Kidney (tissue), 13 donors: ENCODE measurements at regions not wholly inside any gene's neighbourhood (a gene's known extent, or its start where the extent isn't known, plus 50 kb on each side); places are given as distances from the start of the nearest gene placed in this dataset.

Experiments used
- DNase-seq, 5 donors: peaks; one replicate each; pipeline ENCODE4 v3.0.0-alpha.2; 2013 to 2020
- FAIRE-seq: peaks from 2 replicates; lab custom pipeline; 2012; peaks lifted over from hg19 to GRCh38; lab: Jason Lieb, UNC
- H3K27ac ChIP-seq, 2 donors: one replicate each; pipeline ENCODE4 v1.7.0; 2013; ENCODE audit warnings: low read depth in 2 of 2, low read length in 2 of 2, inconsistent platforms in 1 of 2
- H3K27me3 ChIP-seq: one replicate; pipeline ENCODE4 v1.7.1; 2013; ENCODE audit warnings: low read length, inconsistent platforms; ENCODE audit not compliant: control insufficient read depth, insufficient read depth
- H3K36me3 ChIP-seq, 3 donors: one replicate each; pipeline versions ENCODE4 v1.7.0 to v1.7.1; 2013; ENCODE audit warnings: low read length in 3 of 3, control low read depth in 1 of 3, inconsistent platforms in 1 of 3; ENCODE audit not compliant: insufficient read depth in 3 of 3, control insufficient read depth in 2 of 3
- H3K4me1 ChIP-seq, 3 donors: one replicate each; pipeline versions ENCODE4 v1.7.0 to v1.7.1; 2013; ENCODE audit warnings: low read length in 3 of 3, inconsistent platforms in 1 of 3, low read depth in 1 of 3; ENCODE audit not compliant: control insufficient read depth in 2 of 3, insufficient read depth in 2 of 3
- H3K4me3 ChIP-seq, 3 donors: one replicate each; pipeline versions ENCODE4 v1.7.0 to v1.8.1; 2013; ENCODE audit warnings: low read length in 3 of 3, control low read depth in 1 of 3, inconsistent platforms in 1 of 3
- H3K9ac ChIP-seq, 3 donors: one replicate each; pipeline versions ENCODE4 v1.7.0 to v1.7.1; 2013; ENCODE audit warnings: low read length in 3 of 3, control low read depth in 1 of 3, inconsistent platforms in 1 of 3
- H3K9me3 ChIP-seq, 3 donors: one replicate each; pipeline versions ENCODE4 v1.7.0 to v1.7.1; 2013; ENCODE audit warnings: low read length in 3 of 3, control low read depth in 1 of 3, inconsistent platforms in 1 of 3; ENCODE audit not compliant: control insufficient read depth in 2 of 3, insufficient read depth in 1 of 3
- intact Hi-C: fragments of 100-400 bp; cut with DNase I; formaldehyde crosslinking; loops from one replicate; pipeline ENCODE4 v1.11.1; 2022
- TF ChIP-seq, protein P1 (sequence below): IDR thresholded peaks from 3 replicates; pipeline ENCODE4 v1.5.1; 2012; ENCODE audit warnings: mild to moderate bottlenecking, moderate library complexity, borderline replicate concordance; ENCODE audit not compliant: insufficient read depth; ENCODE audit errors: extremely low read depth
- donor health status: control.
- donor health status: control.
- donor health status: control.
- donor health status: control.
- donor health status: control.
- donor health status: DM: yes; HTN: yes; CAD: no.
- donor health status: Normal renal cell carcinoma (clear cell type).

DNA sequence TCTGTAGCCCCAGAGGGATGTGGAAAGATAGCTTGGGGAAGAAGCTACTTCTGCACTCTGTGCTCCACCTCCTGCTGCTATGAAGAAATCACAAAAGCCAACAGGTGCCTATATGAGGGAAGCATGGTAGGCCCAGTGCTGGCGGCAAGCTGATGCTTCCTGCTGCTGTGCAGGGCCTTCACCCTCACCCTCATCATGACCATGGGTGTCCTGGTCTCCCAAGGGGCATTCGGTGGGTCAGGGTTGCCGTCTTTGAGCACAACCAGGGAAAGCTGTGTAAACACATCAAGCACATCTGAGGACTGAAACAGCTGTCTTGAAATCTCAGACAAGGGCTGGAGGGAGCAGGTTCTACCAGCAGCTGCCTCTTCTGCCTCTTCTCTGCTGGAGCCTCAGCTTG, 184.0 kb downstream of the FNDC1 start:
- intact Hi-C loops, result no loop called here

DNA sequence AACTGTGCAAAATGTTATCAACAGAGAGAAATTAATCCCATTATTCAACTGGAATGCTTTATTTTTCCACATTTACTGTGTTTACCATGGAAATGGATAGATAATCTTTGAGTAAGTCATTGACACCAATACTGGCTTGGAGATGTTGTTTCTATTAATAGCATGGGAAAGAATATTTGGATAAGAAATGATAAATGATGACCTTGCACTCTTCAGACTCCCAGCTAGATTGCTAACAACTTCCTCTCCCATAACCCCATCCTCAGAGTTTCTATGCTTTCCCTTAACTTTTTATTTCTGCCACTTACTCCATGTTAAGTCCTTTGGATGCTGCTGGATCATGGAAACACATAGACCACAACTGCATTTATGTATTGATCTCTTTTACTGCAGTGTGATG, 182.5 kb downstream of the FNDC1 start:
- no peaks in the 10 kb centered on the region for H3K9me3 ChIP-seq
- FAIRE-seq (no peak), DNase-seq (peak in 2 of 5 donors; percentile 4 to 16)
- H3K27ac ChIP-seq, result no peak overlapping the region
- no peaks in the 10 kb centered on the region for H3K27me3 ChIP-seq
- H3K9ac ChIP-seq, result no peak overlapping the region
- TF ChIP-seq, protein P1, sequence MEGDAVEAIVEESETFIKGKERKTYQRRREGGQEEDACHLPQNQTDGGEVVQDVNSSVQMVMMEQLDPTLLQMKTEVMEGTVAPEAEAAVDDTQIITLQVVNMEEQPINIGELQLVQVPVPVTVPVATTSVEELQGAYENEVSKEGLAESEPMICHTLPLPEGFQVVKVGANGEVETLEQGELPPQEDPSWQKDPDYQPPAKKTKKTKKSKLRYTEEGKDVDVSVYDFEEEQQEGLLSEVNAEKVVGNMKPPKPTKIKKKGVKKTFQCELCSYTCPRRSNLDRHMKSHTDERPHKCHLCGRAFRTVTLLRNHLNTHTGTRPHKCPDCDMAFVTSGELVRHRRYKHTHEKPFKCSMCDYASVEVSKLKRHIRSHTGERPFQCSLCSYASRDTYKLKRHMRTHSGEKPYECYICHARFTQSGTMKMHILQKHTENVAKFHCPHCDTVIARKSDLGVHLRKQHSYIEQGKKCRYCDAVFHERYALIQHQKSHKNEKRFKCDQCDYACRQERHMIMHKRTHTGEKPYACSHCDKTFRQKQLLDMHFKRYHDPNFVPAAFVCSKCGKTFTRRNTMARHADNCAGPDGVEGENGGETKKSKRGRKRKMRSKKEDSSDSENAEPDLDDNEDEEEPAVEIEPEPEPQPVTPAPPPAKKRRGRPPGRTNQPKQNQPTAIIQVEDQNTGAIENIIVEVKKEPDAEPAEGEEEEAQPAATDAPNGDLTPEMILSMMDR, result no peak
- intact Hi-C loops, result no loop called here
- H3K4me3 ChIP-seq, result no peak overlapping the region
- no peaks in the 10 kb centered on the region for H3K4me1 ChIP-seq
- H3K36me3 ChIP-seq, result no peaks in the 10 kb centered on the region

More for the DNA sequence above, 184.0 kb downstream of the FNDC1 start:
- Histone ChIP-seq H3K4me1 (no peaks in the 10 kb centered on the region), H3K4me3 (no peak overlapping the region), H3K27ac (no peak overlapping the region), H3K36me3 (no peaks in the 10 kb centered on the region), H3K9me3 (no peaks in the 10 kb centered on the region), H3K27me3 (no peaks in the 10 kb centered on the region), H3K9ac (no peak overlapping the region)
- FAIRE-seq, result no peak
- no peak for DNase-seq
- TF ChIP-seq, protein P1, result no peak

GRCh38 chr6:159349915-159350314, 180.7 kb downstream of the FNDC1 start:
- TF ChIP-seq, protein P1, result no peak
- DNase-seq, result no peak
- Histone ChIP-seq H3K4me3 (no peak overlapping the region), H3K9ac (no peak overlapping the region), H3K4me1 (no peaks in the 10 kb centered on the region), H3K36me3 (no peaks in the 10 kb centered on the region), H3K9me3 (no peaks in the 10 kb centered on the region), H3K27me3 (no peaks in the 10 kb centered on the region), H3K27ac (no peak overlapping the region)
- no peak for FAIRE-seq
- intact Hi-C loops, result no loop called here

GRCh38 chr6:159343709-159344108, 174.5 kb downstream of the FNDC1 start:
- Histone ChIP-seq H3K27me3 (no peaks in the 10 kb centered on the region), H3K4me3 (no peak overlapping the region), H3K9me3 (peaks cover 0 to 3% (median 0%) of the 10 kb centered on the region in 3 donors), H3K27ac (no peak overlapping the region), H3K4me1 (no peaks in the 10 kb centered on the region), H3K36me3 (no peaks in the 10 kb centered on the region), H3K9ac (no peak overlapping the region)
- DNase-seq (no peak), FAIRE-seq (no peak)
- TF ChIP-seq, protein P1, result no peak
- intact Hi-C loops, result no loop called here
